ENCODE measurements at regions not wholly inside any gene's neighbourhood (a gene's known extent, or its start where the extent isn't known, plus 50 kb on each side); places are given as distances from the start of the nearest gene placed in this dataset.

- TF ChIP-seq CTCF (IDR thresholded peaks at IDR 0.05) (no peak), POLR2AphosphoS5 (IDR thresholded peaks at IDR 0.05) (no peak)
Observed at GRCh38 chr5:44245935-44246334, 143.3 kb downstream of the FGF10 start.
